GM23248 (cell line): ENCODE measurements at regions not wholly inside any gene's neighbourhood (a gene's known extent, or its start where the extent isn't known, plus 50 kb on each side); places are given as distances from the start of the nearest gene placed in this dataset.

Source experiments
- EZH2 ChIP-seq: fragments of 200-600 bp; sonication (generic); IDR thresholded peaks from 2 replicates; pipeline ENCODE4 v1.6.1; 2018; ENCODE audit warnings: antibody characterized with exemption, mild to moderate bottlenecking; ENCODE audit not compliant: insufficient read depth, poor library complexity, severe bottlenecking
- EZH2phosphoT487 ChIP-seq: fragments of 200-600 bp; sonication (generic); IDR thresholded peaks from 2 replicates; pipeline ENCODE4 v1.6.1; 2018; ENCODE audit warnings: antibody characterized with exemption, moderate library complexity, mild to moderate bottlenecking, low read depth; ENCODE audit not compliant: insufficient read depth

- TF ChIP-seq EZH2 (no peak), EZH2phosphoT487 (no peak)
Measured at GRCh38 chr1:191504999-191505398, 653.3 kb upstream of the RGS18 start.
